ENCODE measurements at regions not wholly inside any gene's neighbourhood (a gene's known extent, or its start where the extent isn't known, plus 50 kb on each side); places are given as distances from the start of the nearest gene placed in this dataset.

- Histone ChIP-seq H4K20me1 (replicated peaks; ENCODE audit: control insufficient read depth, extremely low read depth, insufficient read depth, low read length) (no peaks in the 10 kb centered on the region), H3K9me1 (replicated peaks; ENCODE audit: control insufficient read depth, extremely low read depth, insufficient read depth, low read length) (no peaks in the 10 kb centered on the region), H3K27ac (ENCODE audit: insufficient read depth, low read depth, low read length) (no peak overlapping the region), H3K27me3 (ENCODE audit: control insufficient read depth in 2 of 2, insufficient read depth in 2 of 2, low read length in 2 of 2) (no peaks in the 10 kb centered on the region), H3K79me2 (ENCODE audit: control insufficient read depth, insufficient read depth, low read length) (no peaks in the 10 kb centered on the region), H2AFZ (ENCODE audit: low read depth, low read length) (no peak overlapping the region), H3K4me2 (ENCODE audit: insufficient read depth, low read length) (no peak overlapping the region), H3K9me3 (replicated peaks; ENCODE audit: control insufficient read depth, insufficient read depth, low read length) (no peaks in the 10 kb centered on the region), H3K36me3 (ENCODE audit: control insufficient read depth in 2 of 2, extremely low read depth in 1 of 2, insufficient read depth in 2 of 2, low read length in 2 of 2) (no peaks in the 10 kb centered on the region), H3K4me1 (ENCODE audit: control insufficient read depth, extremely low read depth, insufficient read depth, low read length) (no peaks in the 10 kb centered on the region), H3K4me3 (replicated peaks in 1 of 3; ENCODE audit: insufficient read depth in 1 of 3, low read depth in 1 of 3, low read length in 3 of 3) (no peak overlapping the region), H3K9ac (replicated peaks; ENCODE audit: extremely low read depth, insufficient read depth, low read length) (no peak overlapping the region)
- FAIRE-seq (no peak), DNase-seq (ENCODE audit: low read depth, low spot score) (no peak)
- ChIA-PET CTCF (no interaction called here), POLR2A (no interaction called here)
- TF ChIP-seq MYC (IDR thresholded peaks at IDR 0.05; ENCODE audit: low read depth, low read length) (no peak), EZH2 (IDR thresholded peaks at IDR 0.05; ENCODE audit: borderline replicate concordance, low read depth, low read length, severe bottlenecking) (no peak), GATA2 (IDR thresholded peaks at IDR 0.05; ENCODE audit: insufficient read depth, insufficient read length, low read depth, low read length) (no peak), POLR2AphosphoS5 (IDR thresholded peaks at IDR 0.05; ENCODE audit: insufficient read depth, low read depth, low read length) (no peak), JUN (IDR thresholded peaks at IDR 0.05; ENCODE audit: borderline replicate concordance, insufficient read depth, insufficient read length, low read depth) (no peak), FOS (IDR thresholded peaks at IDR 0.05; ENCODE audit: borderline replicate concordance, insufficient read depth, low read length) (no peak), MAX (IDR thresholded peaks at IDR 0.05; ENCODE audit: insufficient read depth, insufficient read length) (no peak), POLR2A (IDR thresholded peaks at IDR 0.05; ENCODE audit: low read depth, low read length) (no peak), CTCF (IDR thresholded peaks at IDR 0.05; ENCODE audit: extremely low read depth in 1 of 2, insufficient read depth in 1 of 2, low read depth in 1 of 2, low read length in 2 of 2) (no peak)
- BruUV-seq (replicated peaks) = no TSS peak
- intact Hi-C loops (cut with micrococcal nuclease) (no loop called here), dilution Hi-C loops (cut with MboI; ENCODE audit: extremely low pct_ligation_motif_present, low sequenced_read_pairs) (no loop called here)
Observed at GRCh38 chr2:183868153-183868552, 730.2 kb upstream of the ZNF804A start.

All from endothelial cell of umbilical vein (primary cell).